ENCODE measurements at regions not wholly inside any gene's neighbourhood (a gene's known extent, or its start where the extent isn't known, plus 50 kb on each side); places are given as distances from the start of the nearest gene placed in this dataset.

GRCh38 chr15:89421219-89421618 lies 75.2 kb downstream of the RHCG start:
- H3K36me3 ChIP-seq (replicated peaks; ENCODE audit: control insufficient read depth, insufficient read depth, low read length) = no peaks in the 10 kb centered on the region
- peaks cover 37% of the 10 kb centered on the region for H3K27me3 ChIP-seq (ENCODE audit: control insufficient read depth, insufficient read depth, low read length)
- peak; percentile 55 for DNase-seq
- no peak overlapping the region for H3K4me3 ChIP-seq (ENCODE audit: insufficient read depth, low read depth, low read length)

- H3K36me3 ChIP-seq (replicated peaks; ENCODE audit: control insufficient read depth, insufficient read depth, low read length) = no peaks in the 10 kb centered on the region
- peak; percentile 88 for DNase-seq
- no peak overlapping the region for H3K4me3 ChIP-seq (ENCODE audit: insufficient read depth, low read depth, low read length)
- peaks cover 47% of the 10 kb centered on the region for H3K27me3 ChIP-seq (ENCODE audit: control insufficient read depth, insufficient read depth, low read length)
Measured at GRCh38 chr15:89419370-89419984, 76.9 kb downstream of the RHCG start.

GRCh38 chr15:89417206-89417725 lies 79.1 kb downstream of the RHCG start:
- Histone ChIP-seq H3K36me3 (replicated peaks; ENCODE audit: control insufficient read depth, insufficient read depth, low read length) (no peaks in the 10 kb centered on the region), H3K27me3 (ENCODE audit: control insufficient read depth, insufficient read depth, low read length) (peaks cover 67% of the 10 kb centered on the region), H3K4me3 (ENCODE audit: insufficient read depth, low read depth, low read length) (no peak overlapping the region)
- no peak for DNase-seq

- Histone ChIP-seq H3K36me3 (replicated peaks; ENCODE audit: control insufficient read depth, insufficient read depth, low read length) (no peaks in the 10 kb centered on the region), H3K27me3 (ENCODE audit: control insufficient read depth, insufficient read depth, low read length) (peaks cover 74% of the 10 kb centered on the region), H3K4me3 (ENCODE audit: insufficient read depth, low read depth, low read length) (peak overlapping the region; percentile 22; the same call in 1 of the 2 replicates)
- DNase-seq = peak; percentile 94
Measured at GRCh38 chr15:89416339-89417183, 79.8 kb downstream of the RHCG start.

GRCh38 chr15:89414571-89414970 lies 79.9 kb upstream of the POLG start:
- Histone ChIP-seq H3K36me3 (replicated peaks; ENCODE audit: control insufficient read depth, insufficient read depth, low read length) (no peaks in the 10 kb centered on the region), H3K27me3 (ENCODE audit: control insufficient read depth, insufficient read depth, low read length) (peaks cover 88% of the 10 kb centered on the region)
- no peak for DNase-seq

GRCh38 chr15:89413877-89414276 lies 79.3 kb upstream of the POLG start:
- Histone ChIP-seq H3K4me3 (ENCODE audit: insufficient read depth, low read depth, low read length) (no peak overlapping the region), H3K36me3 (replicated peaks; ENCODE audit: control insufficient read depth, insufficient read depth, low read length) (no peaks in the 10 kb centered on the region), H3K27me3 (ENCODE audit: control insufficient read depth, insufficient read depth, low read length) (peaks cover 91% of the 10 kb centered on the region)
- no peak for DNase-seq

More at GRCh38 chr15:89414571-89414970, 79.9 kb upstream of the POLG start:
- no peak overlapping the region for H3K4me3 ChIP-seq (ENCODE audit: insufficient read depth, low read depth, low read length)

- no peaks in the 10 kb centered on the region for H3K36me3 ChIP-seq (replicated peaks; ENCODE audit: control insufficient read depth, insufficient read depth, low read length)
- H3K27me3 ChIP-seq (ENCODE audit: control insufficient read depth, insufficient read depth, low read length) = peaks cover 91% of the 10 kb centered on the region
- H3K4me3 ChIP-seq (ENCODE audit: insufficient read depth, low read depth, low read length) = no peak overlapping the region
- peak; percentile 76 for DNase-seq
Measured at GRCh38 chr15:89412905-89413411, 78.3 kb upstream of the POLG start.

GRCh38 chr15:89410039-89410435 lies 75.4 kb upstream of the POLG start:
- Histone ChIP-seq H3K27me3 (ENCODE audit: control insufficient read depth, insufficient read depth, low read length) (peaks cover 99% of the 10 kb centered on the region), H3K4me3 (ENCODE audit: insufficient read depth, low read depth, low read length) (no peak overlapping the region), H3K36me3 (replicated peaks; ENCODE audit: control insufficient read depth, insufficient read depth, low read length) (no peaks in the 10 kb centered on the region)
- no peak for DNase-seq

- H3K4me3 ChIP-seq (ENCODE audit: insufficient read depth, low read depth, low read length) = no peak overlapping the region
- peak; percentile 67 for DNase-seq
- no peaks in the 10 kb centered on the region for H3K36me3 ChIP-seq (replicated peaks; ENCODE audit: control insufficient read depth, insufficient read depth, low read length)
- H3K27me3 ChIP-seq (ENCODE audit: control insufficient read depth, insufficient read depth, low read length) = peaks cover 100% of the 10 kb centered on the region
Measured at GRCh38 chr15:89409184-89410038, 74.8 kb upstream of the POLG start.

- Histone ChIP-seq H3K27me3 (ENCODE audit: control insufficient read depth, insufficient read depth, low read length) (peaks cover 100% of the 10 kb centered on the region), H3K4me3 (ENCODE audit: insufficient read depth, low read depth, low read length) (no peak overlapping the region), H3K36me3 (replicated peaks; ENCODE audit: control insufficient read depth, insufficient read depth, low read length) (no peaks in the 10 kb centered on the region)
- DNase-seq = no peak
Measured at GRCh38 chr15:89408372-89409183, 74.0 kb upstream of the POLG start.

- no peaks in the 10 kb centered on the region for H3K36me3 ChIP-seq (replicated peaks; ENCODE audit: control insufficient read depth, insufficient read depth, low read length)
- H3K4me3 ChIP-seq (ENCODE audit: insufficient read depth, low read depth, low read length) = no peak overlapping the region
- DNase-seq = peak; percentile 81
- H3K27me3 ChIP-seq (ENCODE audit: control insufficient read depth, insufficient read depth, low read length) = peaks cover 100% of the 10 kb centered on the region
Measured at GRCh38 chr15:89406940-89407607, 72.5 kb upstream of the POLG start.

GRCh38 chr15:89406218-89406939 lies 71.8 kb upstream of the POLG start:
- Histone ChIP-seq H3K27me3 (ENCODE audit: control insufficient read depth, insufficient read depth, low read length) (peaks cover 100% of the 10 kb centered on the region), H3K36me3 (replicated peaks; ENCODE audit: control insufficient read depth, insufficient read depth, low read length) (no peaks in the 10 kb centered on the region), H3K4me3 (ENCODE audit: insufficient read depth, low read depth, low read length) (no peak overlapping the region)
- DNase-seq = no peak

GRCh38 chr15:89405494-89405893 lies 70.9 kb upstream of the POLG start:
- DNase-seq = no peak
- H3K36me3 ChIP-seq (replicated peaks; ENCODE audit: control insufficient read depth, insufficient read depth, low read length) = no peaks in the 10 kb centered on the region

More at GRCh38 chr15:89405494-89405893, 70.9 kb upstream of the POLG start:
- Histone ChIP-seq H3K4me3 (ENCODE audit: insufficient read depth, low read depth, low read length) (no peak overlapping the region), H3K27me3 (ENCODE audit: control insufficient read depth, insufficient read depth, low read length) (peaks cover 100% of the 10 kb centered on the region)
